HCT116 (cell line): ENCODE measurements at regions not wholly inside any gene's neighbourhood (a gene's known extent, or its start where the extent isn't known, plus 50 kb on each side); places are given as distances from the start of the nearest gene placed in this dataset.

Experiments
- ATAC-seq: fragments of 200-7000 bp; cut with Tn5 transposase; 2 replicates; pipeline ENCODE4 v1.9.1; 2020; ENCODE audit warnings: mild to moderate bottlenecking, moderate library complexity
- BruUV-seq: library from RNA; stranded (reverse); fragments of 400-500 nt; replicated peaks from 2 replicates; lab custom pipeline; 2021; lab: Mats Ljungman, UMichigan
- CTCF ChIA-PET: fragments of 300-600 bp; sonication (Branson Sonifier 250); formaldehyde crosslinking; loops from one replicate; lab custom pipeline; 2021; ENCODE audit warnings: antibody characterized with exemption; lab: Charles Lee
- POLR2A ChIA-PET: fragments of 300-600, 350-600 bp; sonication (Branson Sonifier 250); formaldehyde crosslinking; loops from one replicate; lab custom pipeline; 2021; ENCODE audit warnings: antibody characterized with exemption; lab: Charles Lee
- RAD21 ChIA-PET, 2 experiments: fragments of 300-600 bp; sonication (Branson Sonifier 250); formaldehyde crosslinking; loops; one replicate each; lab custom pipeline; 2023; ENCODE audit warnings: low total read pairs in 2 of 2; ENCODE audit not compliant: uncharacterized antibody in 2 of 2, unreplicated experiment in 2 of 2, low non-redundant PET in 1 of 2; lab: Charles Lee
- DNase-seq: peaks from one replicate; pipeline ENCODE4 v3.0.0-alpha.2; 2010; ENCODE audit warnings: low read depth, low spot score
- H2AFZ ChIP-seq: fragments of 200-600 bp; shearing (Covaris generic), sonication (generic); 2 replicates; pipeline ENCODE4 v1.6.1; 2017; ENCODE audit warnings: low read depth, mixed run types, mixed read lengths, antibody characterized with exemption, low read length; ENCODE audit not compliant: poor library complexity, severe bottlenecking
- H3K27ac ChIP-seq: 2 replicates; pipeline ENCODE4 v1.5.1; 2012; ENCODE audit warnings: low read depth, low read length
- H3K27me3 ChIP-seq: fragments of 200-600 bp; sonication (generic); 2 replicates; pipeline ENCODE4 v1.6.1; 2016; ENCODE audit warnings: mixed run types, low read length, mixed read lengths; ENCODE audit not compliant: insufficient read depth
- H3K36me3 ChIP-seq, 2 experiments: fragments of 200-500 bp in 1 of 2; fragments of 200-600 bp in 1 of 2; sonication (Bioruptor generic) in 1 of 2; sonication (generic) in 1 of 2; 2 replicates each; pipeline versions ENCODE4 v1.5.1 to v1.6.1; 2014 to 2016; ENCODE audit warnings: low read length in 2 of 2, inconsistent platforms in 1 of 2, mixed read lengths in 1 of 2, mixed run types in 1 of 2; ENCODE audit not compliant: insufficient read depth in 2 of 2, control insufficient read depth in 1 of 2
- H3K4me1 ChIP-seq, 2 experiments: fragments of 200-600 bp in 1 of 2; sonication (generic) in 1 of 2; 2 replicates each; pipeline versions ENCODE4 v1.5.1 to v1.6.1; 2012 to 2017; ENCODE audit warnings: low read length in 2 of 2, inconsistent platforms in 1 of 2, mild to moderate bottlenecking in 1 of 2, mixed read lengths in 1 of 2, mixed run types in 1 of 2, moderate library complexity in 1 of 2; ENCODE audit not compliant: insufficient read depth in 2 of 2, control insufficient read depth in 1 of 2
- H3K4me2 ChIP-seq: fragments of 200-600 bp; sonication (generic); 2 replicates; pipeline ENCODE4 v1.6.1; 2017; ENCODE audit warnings: mixed run types, low read length, mixed read lengths
- H3K4me3 ChIP-seq, 2 experiments: fragments of 200-600 bp in 1 of 2; sonication (generic) in 1 of 2; replicated peaks in 1 of 2; 2 replicates each; pipeline ENCODE4 v1.5.1; 2011 to 2016; ENCODE audit warnings: low read length in 2 of 2, control low read depth in 1 of 2, low read depth in 1 of 2, mild to moderate bottlenecking in 1 of 2, mixed read lengths in 1 of 2, mixed run types in 1 of 2
- H3K79me2 ChIP-seq: fragments of 200-600 bp; sonication (generic); 2 replicates; pipeline ENCODE4 v1.6.1; 2017; ENCODE audit warnings: mild to moderate bottlenecking, mixed run types, low read length, moderate library complexity, mixed read lengths; ENCODE audit not compliant: insufficient read depth
- H3K9ac ChIP-seq: fragments of 200-600 bp; sonication (generic); 2 replicates; pipeline ENCODE4 v1.6.1; 2016; ENCODE audit warnings: low read length, mixed read lengths
- H3K9me2 ChIP-seq: fragments of 200-600 bp; sonication (generic), shearing (Covaris generic); 2 replicates; pipeline ENCODE4 v1.6.1; 2017; ENCODE audit warnings: mixed run types, mild to moderate bottlenecking, moderate library complexity; ENCODE audit not compliant: insufficient read depth
- H3K9me3 ChIP-seq, 2 experiments: fragments of 200-500 bp in 1 of 2; fragments of 200-600 bp in 1 of 2; sonication (Bioruptor generic) in 1 of 2; sonication (generic) in 1 of 2; 2 replicates each; pipeline ENCODE4 v1.6.1; 2014 to 2017; ENCODE audit warnings: low read length in 2 of 2, mixed read lengths in 2 of 2, inconsistent platforms in 1 of 2, low read depth in 1 of 2, mild to moderate bottlenecking in 1 of 2, mixed run types in 1 of 2, moderate library complexity in 1 of 2; ENCODE audit not compliant: control insufficient read depth in 1 of 2, insufficient read depth in 1 of 2
- H4K20me1 ChIP-seq: fragments of 200-600 bp; sonication (generic), shearing (Covaris generic); 2 replicates; pipeline ENCODE4 v1.6.1; 2017; ENCODE audit warnings: mixed run types, mild to moderate bottlenecking, moderate library complexity; ENCODE audit not compliant: insufficient read depth
- CEBPB ChIP-seq: IDR thresholded peaks from 2 replicates; pipeline ENCODE4 v1.6.1; 2012; ENCODE audit warnings: low read depth
- EGR1 ChIP-seq: IDR thresholded peaks from 2 replicates; pipeline ENCODE4 v1.6.1; 2012; ENCODE audit warnings: low read depth
- EZH2 ChIP-seq: fragments of 200-600 bp; sonication (generic); IDR thresholded peaks from 2 replicates; pipeline ENCODE4 v1.6.1; 2017; ENCODE audit warnings: antibody characterized with exemption, mixed run types
- EZH2phosphoT487 ChIP-seq: fragments of 200-600 bp; IDR thresholded peaks from 2 replicates; pipeline ENCODE4 v1.6.1; 2018; ENCODE audit warnings: antibody characterized with exemption, borderline replicate concordance
- FOSL1 ChIP-seq: IDR thresholded peaks from 2 replicates; pipeline ENCODE4 v1.6.1; 2012; ENCODE audit warnings: low read depth
- JUND ChIP-seq: IDR thresholded peaks from 2 replicates; pipeline ENCODE4 v1.6.1; 2012
- POLR2A ChIP-seq: IDR thresholded peaks from 2 replicates; pipeline ENCODE4 v1.7.0; 2011; ENCODE audit warnings: borderline replicate concordance; ENCODE audit not compliant: insufficient read depth, insufficient read length; ENCODE audit errors: extremely low read depth
- RAD21 ChIP-seq: IDR thresholded peaks from 2 replicates; pipeline ENCODE4 v1.6.1; 2012; ENCODE audit warnings: low read depth, mild to moderate bottlenecking
- SRF ChIP-seq: IDR thresholded peaks from 2 replicates; pipeline ENCODE4 v1.6.1; 2012; ENCODE audit warnings: low read depth
- TCF7L2 ChIP-seq: IDR thresholded peaks from 2 replicates; pipeline ENCODE4 v1.7.0; 2011; ENCODE audit warnings: borderline replicate concordance, inconsistent platforms; ENCODE audit not compliant: insufficient read depth, insufficient read length; ENCODE audit errors: extremely low read depth
- YY1 ChIP-seq: IDR thresholded peaks from 2 replicates; pipeline ENCODE4 v1.6.1; 2011; ENCODE audit warnings: low read length, low read depth, moderate library complexity, mild to moderate bottlenecking; ENCODE audit not compliant: insufficient replicate concordance; ENCODE audit errors: extremely low read depth
- ZFX ChIP-seq: fragments of 450-650 bp; IDR thresholded peaks from 2 replicates; pipeline ENCODE4 v1.6.1; 2017
- ZNF274 ChIP-seq: fragments of 200-500 bp; sonication (Bioruptor generic); IDR thresholded peaks from 2 replicates; pipeline ENCODE4 v1.6.1; 2014; ENCODE audit warnings: mild to moderate bottlenecking, low read depth, low read length, inconsistent platforms
- intact Hi-C: fragments of 100-400 bp; cut with micrococcal nuclease; formaldehyde crosslinking; loops from 2 replicates; pipeline ENCODE4 v1.10.0; 2022
- TF ChIP-seq, protein P1 (sequence below): IDR thresholded peaks from 2 replicates; pipeline ENCODE4 v1.6.1; 2012; ENCODE audit warnings: low read depth
- TF ChIP-seq, protein P2 (sequence below): IDR thresholded peaks from 2 replicates; pipeline ENCODE4 v1.6.1; 2011; ENCODE audit warnings: mild to moderate bottlenecking, low read length, moderate library complexity; ENCODE audit not compliant: insufficient replicate concordance; ENCODE audit errors: extremely low read depth
- TF ChIP-seq, protein P3 (sequence below): IDR thresholded peaks from 2 replicates; pipeline ENCODE4 v1.6.1; 2012

DNA sequence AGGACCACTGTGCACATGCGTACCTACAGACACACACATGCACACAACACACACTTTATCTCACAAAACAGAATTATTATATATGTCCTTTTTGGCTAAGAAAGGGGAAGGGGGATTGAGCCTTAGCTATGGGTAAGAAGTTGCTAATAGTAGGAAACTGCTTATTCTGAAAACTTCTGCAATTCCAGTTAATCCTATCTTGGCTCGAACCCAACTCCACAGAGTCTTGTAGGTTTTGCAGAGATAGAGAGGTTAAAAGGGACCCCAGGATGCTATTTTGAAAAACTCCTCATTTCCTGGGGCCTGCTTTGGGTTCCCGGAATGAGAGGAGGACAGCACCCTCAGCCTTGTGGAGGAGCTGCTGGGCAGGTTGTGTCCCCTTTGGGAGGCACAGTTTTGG is 233.8 kb downstream of the CLIC5 start:
- no peak overlapping the region for H3K4me2 ChIP-seq
- no peaks in the 10 kb centered on the region for H4K20me1 ChIP-seq
- no TSS peak for BruUV-seq
- no peaks in the 10 kb centered on the region for H3K79me2 ChIP-seq
- ChIA-PET RAD21 (no interaction called here), POLR2A (no interaction called here), CTCF (no interaction called here)
- H2AFZ ChIP-seq = no peak overlapping the region
- H3K9me2 ChIP-seq = no peaks in the 10 kb centered on the region
- TF ChIP-seq EZH2phosphoT487 (no peak), YY1 (no peak)
- H3K27ac ChIP-seq = no peak overlapping the region
- H3K4me1 ChIP-seq = no peaks in the 10 kb centered on the region
- no peak for DNase-seq
- intact Hi-C loops = no loop called here
- no peak for ATAC-seq
- no peak overlapping the region for H3K9ac ChIP-seq
- no peaks in the 10 kb centered on the region for H3K36me3 ChIP-seq
- H3K9me3 ChIP-seq = no peaks in the 10 kb centered on the region
- no peaks in the 10 kb centered on the region for H3K27me3 ChIP-seq
- H3K4me3 ChIP-seq = no peak overlapping the region

DNA sequence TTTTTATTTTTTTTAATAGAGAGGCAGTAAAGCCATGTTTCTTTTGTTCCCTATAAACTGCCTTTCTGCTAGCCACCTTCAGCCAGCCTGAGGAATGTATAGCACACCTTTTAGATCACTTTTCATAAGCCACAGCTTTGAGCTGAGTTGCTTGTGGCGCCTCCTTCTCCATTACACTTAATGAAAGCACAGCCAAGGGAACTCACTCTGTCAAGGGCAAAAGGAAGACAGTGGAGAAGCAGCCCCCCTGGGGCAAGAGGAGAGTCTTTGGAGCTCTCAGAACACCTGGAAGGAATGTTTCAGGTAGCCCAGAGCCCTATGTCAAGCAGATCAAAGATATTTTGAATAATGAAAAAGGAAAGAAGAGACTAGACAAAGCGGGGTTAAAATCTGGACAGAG is 235.1 kb downstream of the CLIC5 start:
- CTCF ChIA-PET = no interaction called here

More for the DNA sequence above, 235.1 kb downstream of the CLIC5 start:
- no peak overlapping the region for H3K4me3 ChIP-seq
- H3K4me1 ChIP-seq = no peaks in the 10 kb centered on the region
- no peak for DNase-seq
- H3K79me2 ChIP-seq = no peaks in the 10 kb centered on the region
- ChIA-PET POLR2A (no interaction called here), RAD21 (no interaction called here)
- no peaks in the 10 kb centered on the region for H3K9me2 ChIP-seq
- no peaks in the 10 kb centered on the region for H4K20me1 ChIP-seq
- H3K9me3 ChIP-seq = no peaks in the 10 kb centered on the region
- no peak overlapping the region for H3K27ac ChIP-seq
- H3K9ac ChIP-seq = no peak overlapping the region
- H3K4me2 ChIP-seq = no peak overlapping the region
- no peaks in the 10 kb centered on the region for H3K27me3 ChIP-seq
- no TSS peak for BruUV-seq
- TF ChIP-seq EZH2phosphoT487 (no peak), EZH2 (no peak), POLR2A (no peak), EGR1 (no peak), SRF (no peak), ZNF274 (no peak), JUND (no peak), CEBPB (no peak), TCF7L2 (no peak), ZFX (no peak), FOSL1 (no peak), YY1 (no peak), RAD21 (no peak)
- TF ChIP-seq, protein P1, sequence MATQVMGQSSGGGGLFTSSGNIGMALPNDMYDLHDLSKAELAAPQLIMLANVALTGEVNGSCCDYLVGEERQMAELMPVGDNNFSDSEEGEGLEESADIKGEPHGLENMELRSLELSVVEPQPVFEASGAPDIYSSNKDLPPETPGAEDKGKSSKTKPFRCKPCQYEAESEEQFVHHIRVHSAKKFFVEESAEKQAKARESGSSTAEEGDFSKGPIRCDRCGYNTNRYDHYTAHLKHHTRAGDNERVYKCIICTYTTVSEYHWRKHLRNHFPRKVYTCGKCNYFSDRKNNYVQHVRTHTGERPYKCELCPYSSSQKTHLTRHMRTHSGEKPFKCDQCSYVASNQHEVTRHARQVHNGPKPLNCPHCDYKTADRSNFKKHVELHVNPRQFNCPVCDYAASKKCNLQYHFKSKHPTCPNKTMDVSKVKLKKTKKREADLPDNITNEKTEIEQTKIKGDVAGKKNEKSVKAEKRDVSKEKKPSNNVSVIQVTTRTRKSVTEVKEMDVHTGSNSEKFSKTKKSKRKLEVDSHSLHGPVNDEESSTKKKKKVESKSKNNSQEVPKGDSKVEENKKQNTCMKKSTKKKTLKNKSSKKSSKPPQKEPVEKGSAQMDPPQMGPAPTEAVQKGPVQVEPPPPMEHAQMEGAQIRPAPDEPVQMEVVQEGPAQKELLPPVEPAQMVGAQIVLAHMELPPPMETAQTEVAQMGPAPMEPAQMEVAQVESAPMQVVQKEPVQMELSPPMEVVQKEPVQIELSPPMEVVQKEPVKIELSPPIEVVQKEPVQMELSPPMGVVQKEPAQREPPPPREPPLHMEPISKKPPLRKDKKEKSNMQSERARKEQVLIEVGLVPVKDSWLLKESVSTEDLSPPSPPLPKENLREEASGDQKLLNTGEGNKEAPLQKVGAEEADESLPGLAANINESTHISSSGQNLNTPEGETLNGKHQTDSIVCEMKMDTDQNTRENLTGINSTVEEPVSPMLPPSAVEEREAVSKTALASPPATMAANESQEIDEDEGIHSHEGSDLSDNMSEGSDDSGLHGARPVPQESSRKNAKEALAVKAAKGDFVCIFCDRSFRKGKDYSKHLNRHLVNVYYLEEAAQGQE = no peak
- TF ChIP-seq, protein P2, sequence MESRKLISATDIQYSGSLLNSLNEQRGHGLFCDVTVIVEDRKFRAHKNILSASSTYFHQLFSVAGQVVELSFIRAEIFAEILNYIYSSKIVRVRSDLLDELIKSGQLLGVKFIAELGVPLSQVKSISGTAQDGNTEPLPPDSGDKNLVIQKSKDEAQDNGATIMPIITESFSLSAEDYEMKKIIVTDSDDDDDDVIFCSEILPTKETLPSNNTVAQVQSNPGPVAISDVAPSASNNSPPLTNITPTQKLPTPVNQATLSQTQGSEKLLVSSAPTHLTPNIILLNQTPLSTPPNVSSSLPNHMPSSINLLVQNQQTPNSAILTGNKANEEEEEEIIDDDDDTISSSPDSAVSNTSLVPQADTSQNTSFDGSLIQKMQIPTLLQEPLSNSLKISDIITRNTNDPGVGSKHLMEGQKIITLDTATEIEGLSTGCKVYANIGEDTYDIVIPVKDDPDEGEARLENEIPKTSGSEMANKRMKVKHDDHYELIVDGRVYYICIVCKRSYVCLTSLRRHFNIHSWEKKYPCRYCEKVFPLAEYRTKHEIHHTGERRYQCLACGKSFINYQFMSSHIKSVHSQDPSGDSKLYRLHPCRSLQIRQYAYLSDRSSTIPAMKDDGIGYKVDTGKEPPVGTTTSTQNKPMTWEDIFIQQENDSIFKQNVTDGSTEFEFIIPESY = no peak
- TF ChIP-seq, protein P3, sequence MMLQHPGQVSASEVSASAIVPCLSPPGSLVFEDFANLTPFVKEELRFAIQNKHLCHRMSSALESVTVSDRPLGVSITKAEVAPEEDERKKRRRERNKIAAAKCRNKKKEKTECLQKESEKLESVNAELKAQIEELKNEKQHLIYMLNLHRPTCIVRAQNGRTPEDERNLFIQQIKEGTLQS = no peak
- no peak for ATAC-seq
- intact Hi-C loops = no loop called here
- H3K36me3 ChIP-seq = no peaks in the 10 kb centered on the region
- no peak overlapping the region for H2AFZ ChIP-seq
